ENCODE measurements at regions not wholly inside any gene's neighbourhood (a gene's known extent, or its start where the extent isn't known, plus 50 kb on each side); places are given as distances from the start of the nearest gene placed in this dataset.

DNA sequence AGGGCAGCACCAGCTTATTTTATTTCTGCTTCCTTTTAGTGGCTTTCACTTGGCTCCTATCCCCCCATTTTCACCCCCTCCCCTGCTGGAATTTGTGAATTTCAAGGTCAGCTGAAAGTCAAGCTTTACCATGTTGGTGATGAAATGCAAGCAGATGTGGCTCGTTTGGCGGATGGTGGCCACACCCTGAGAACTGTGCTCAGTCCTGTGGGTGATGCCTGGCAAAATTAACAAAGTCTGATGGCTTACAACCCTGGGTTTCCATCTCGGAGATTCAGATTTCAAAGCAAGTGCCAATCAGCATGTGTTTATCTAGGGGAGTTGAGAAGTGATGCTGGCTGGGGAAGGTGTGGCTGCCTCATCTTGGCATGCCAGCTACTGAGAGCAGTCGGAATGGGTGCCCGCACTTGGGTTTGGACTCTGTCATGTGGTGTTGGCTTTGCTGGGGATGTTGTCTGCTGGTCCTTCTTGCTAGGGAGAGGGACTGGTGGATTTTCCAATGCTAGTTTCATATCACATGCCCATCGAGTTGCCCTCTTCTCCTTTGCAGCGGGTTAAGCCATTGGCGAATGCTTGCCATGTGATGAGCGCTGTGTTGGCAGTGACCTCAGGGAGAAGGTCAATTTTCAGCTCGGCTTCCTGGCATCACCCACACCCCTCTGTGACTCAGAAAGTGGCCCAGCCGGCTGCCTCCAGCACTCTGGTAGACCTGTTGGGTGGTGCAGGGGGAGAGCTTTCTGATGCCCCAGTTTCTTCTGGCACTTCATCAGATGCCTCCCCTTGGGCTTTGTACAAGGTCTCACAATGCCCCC is 77.0 kb upstream of the PITX1 start:
- intact Hi-C loops (cut with micrococcal nuclease; ENCODE audit: unreplicated experiment): no loop called here

DNA sequence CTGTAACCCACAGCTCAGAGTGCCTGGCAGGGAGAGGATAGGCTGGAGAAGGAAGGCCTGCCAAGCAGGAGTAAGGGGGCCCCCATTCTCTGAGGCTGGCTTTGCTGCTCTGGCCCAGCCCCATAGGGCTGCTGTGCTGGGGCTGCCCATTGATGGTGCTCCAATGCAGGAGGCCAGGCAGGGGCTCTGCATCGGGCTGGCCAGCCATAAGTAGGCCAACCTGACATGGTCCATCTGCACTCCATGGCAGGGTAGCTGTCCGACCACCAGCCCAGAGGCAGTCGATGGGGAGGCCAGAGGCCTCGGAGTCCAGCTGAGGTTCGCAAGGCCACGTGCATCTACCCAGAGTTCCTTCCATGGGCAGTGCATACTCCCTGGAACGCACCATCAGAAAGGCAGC is 75.0 kb upstream of the PITX1 start:
- Histone ChIP-seq H3K27me3 (replicated peaks; ENCODE audit: insufficient read depth, low read depth, low read length, poor library complexity) (no peaks in the 10 kb centered on the region), H3K9me3 (ENCODE audit: low read depth, low read length, poor library complexity, severe bottlenecking) (no peaks in the 10 kb centered on the region), H3K27ac (ENCODE audit: low read depth, low read length, poor library complexity, severe bottlenecking) (no peak overlapping the region), H3K4me1 (ENCODE audit: insufficient read depth, low read length, poor library complexity, severe bottlenecking) (peaks cover 3% of the 10 kb centered on the region), H3K36me3 (ENCODE audit: insufficient read depth, low read length, poor library complexity, severe bottlenecking) (no peaks in the 10 kb centered on the region), H3K4me3 (ENCODE audit: low read depth, low read length, poor library complexity, severe bottlenecking) (no peak overlapping the region)
- DNase-seq (ENCODE audit: low spot score): no peak
- BruUV-seq (replicated peaks): no TSS peak
- intact Hi-C loops (cut with micrococcal nuclease; ENCODE audit: unreplicated experiment): no loop called here
- no peak for TF ChIP-seq EZH2 (IDR thresholded peaks at IDR 0.05; ENCODE audit: borderline replicate concordance, low read depth, low read length, poor library complexity, severe bottlenecking)
- TF ChIP-seq, protein P1, sequence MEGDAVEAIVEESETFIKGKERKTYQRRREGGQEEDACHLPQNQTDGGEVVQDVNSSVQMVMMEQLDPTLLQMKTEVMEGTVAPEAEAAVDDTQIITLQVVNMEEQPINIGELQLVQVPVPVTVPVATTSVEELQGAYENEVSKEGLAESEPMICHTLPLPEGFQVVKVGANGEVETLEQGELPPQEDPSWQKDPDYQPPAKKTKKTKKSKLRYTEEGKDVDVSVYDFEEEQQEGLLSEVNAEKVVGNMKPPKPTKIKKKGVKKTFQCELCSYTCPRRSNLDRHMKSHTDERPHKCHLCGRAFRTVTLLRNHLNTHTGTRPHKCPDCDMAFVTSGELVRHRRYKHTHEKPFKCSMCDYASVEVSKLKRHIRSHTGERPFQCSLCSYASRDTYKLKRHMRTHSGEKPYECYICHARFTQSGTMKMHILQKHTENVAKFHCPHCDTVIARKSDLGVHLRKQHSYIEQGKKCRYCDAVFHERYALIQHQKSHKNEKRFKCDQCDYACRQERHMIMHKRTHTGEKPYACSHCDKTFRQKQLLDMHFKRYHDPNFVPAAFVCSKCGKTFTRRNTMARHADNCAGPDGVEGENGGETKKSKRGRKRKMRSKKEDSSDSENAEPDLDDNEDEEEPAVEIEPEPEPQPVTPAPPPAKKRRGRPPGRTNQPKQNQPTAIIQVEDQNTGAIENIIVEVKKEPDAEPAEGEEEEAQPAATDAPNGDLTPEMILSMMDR (conservative IDR thresholded peaks at IDR 0.05; ENCODE audit: low read depth, low read length): no peak
- POLR2A ChIA-PET (ENCODE audit: low non-redundant PET): no interaction called here
- CTCF ChIA-PET: no interaction called here

More for the DNA sequence above, 77.0 kb upstream of the PITX1 start:
- no peak for DNase-seq (ENCODE audit: low spot score)
- Histone ChIP-seq H3K27ac (ENCODE audit: low read depth, low read length, poor library complexity, severe bottlenecking) (no peak overlapping the region), H3K4me3 (ENCODE audit: low read depth, low read length, poor library complexity, severe bottlenecking) (no peak overlapping the region), H3K4me1 (ENCODE audit: insufficient read depth, low read length, poor library complexity, severe bottlenecking) (peaks cover 3% of the 10 kb centered on the region), H3K27me3 (replicated peaks; ENCODE audit: insufficient read depth, low read depth, low read length, poor library complexity) (no peaks in the 10 kb centered on the region), H3K36me3 (ENCODE audit: insufficient read depth, low read length, poor library complexity, severe bottlenecking) (no peaks in the 10 kb centered on the region), H3K9me3 (ENCODE audit: low read depth, low read length, poor library complexity, severe bottlenecking) (no peaks in the 10 kb centered on the region)
- no TSS peak for BruUV-seq (replicated peaks)
- CTCF ChIA-PET: no interaction called here
- POLR2A ChIA-PET (ENCODE audit: low non-redundant PET): interaction anchor here (0.6 kb wide), 1 partner anchor 32 kb away, joined by 4 read pairs; no protein-coding TSS in a partner anchor
- TF ChIP-seq, protein P1 (conservative IDR thresholded peaks at IDR 0.05; ENCODE audit: low read depth, low read length): no peak
- no peak for TF ChIP-seq EZH2 (IDR thresholded peaks at IDR 0.05; ENCODE audit: borderline replicate concordance, low read depth, low read length, poor library complexity, severe bottlenecking)

DNA sequence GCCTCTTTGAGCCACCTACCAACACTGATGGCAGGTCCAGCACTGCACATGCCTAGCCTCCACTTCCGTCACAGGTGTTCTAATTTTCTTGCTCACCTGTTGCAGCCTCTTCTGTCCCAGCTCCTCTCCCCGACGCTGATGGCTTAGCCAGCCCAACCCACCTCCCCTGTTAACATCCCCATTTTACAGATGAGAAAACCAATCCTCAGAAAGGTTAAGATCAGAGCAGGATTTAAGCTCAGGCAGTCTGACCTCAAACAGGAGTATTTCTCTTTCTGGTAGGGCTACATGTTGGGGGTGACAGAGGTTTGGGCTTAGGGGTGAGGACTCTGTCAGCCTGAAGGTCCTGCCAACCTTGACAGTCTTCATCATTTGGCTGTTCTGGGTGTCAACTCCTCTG is 74.5 kb upstream of the PITX1 start:
- intact Hi-C loops (cut with micrococcal nuclease; ENCODE audit: unreplicated experiment): no loop called here
- Histone ChIP-seq H3K27ac (ENCODE audit: low read depth, low read length, poor library complexity, severe bottlenecking) (no peak overlapping the region), H3K36me3 (ENCODE audit: insufficient read depth, low read length, poor library complexity, severe bottlenecking) (no peaks in the 10 kb centered on the region), H3K27me3 (replicated peaks; ENCODE audit: insufficient read depth, low read depth, low read length, poor library complexity) (no peaks in the 10 kb centered on the region), H3K4me1 (ENCODE audit: insufficient read depth, low read length, poor library complexity, severe bottlenecking) (peaks cover 3% of the 10 kb centered on the region), H3K9me3 (ENCODE audit: low read depth, low read length, poor library complexity, severe bottlenecking) (no peaks in the 10 kb centered on the region), H3K4me3 (ENCODE audit: low read depth, low read length, poor library complexity, severe bottlenecking) (no peak overlapping the region)
- ChIA-PET POLR2A (ENCODE audit: low non-redundant PET) (no interaction called here), CTCF (no interaction called here)
- no TSS peak for BruUV-seq (replicated peaks)
- DNase-seq (ENCODE audit: low spot score): no peak
- TF ChIP-seq EZH2 (IDR thresholded peaks at IDR 0.05; ENCODE audit: borderline replicate concordance, low read depth, low read length, poor library complexity, severe bottlenecking): no peak
- TF ChIP-seq, protein P1 (conservative IDR thresholded peaks at IDR 0.05; ENCODE audit: low read depth, low read length): no peak
